Tibial nerve (tissue), 4 donors: ENCODE measurements at regions not wholly inside any gene's neighbourhood (a gene's known extent, or its start where the extent isn't known, plus 50 kb on each side); places are given as distances from the start of the nearest gene placed in this dataset.

Experiments used
- DNase-seq, 2 donors: peaks; one replicate each; pipeline ENCODE4 v3.0.0-alpha.2; 2019; ENCODE audit warnings: low spot score in 2 of 2
- H3K27ac ChIP-seq, 4 donors: fragments of 200-600 bp; sonication (generic) in 3 of 4; one replicate each; pipeline ENCODE4 v1.5.1; 2017 to 2019; ENCODE audit warnings: mild to moderate bottlenecking in 1 of 4
- H3K27me3 ChIP-seq, 2 donors: fragments of 200-600 bp; sonication (generic) in 1 of 2; one replicate each; pipeline versions ENCODE4 v1.5.1 to v1.6.0; 2017 to 2019
- H3K36me3 ChIP-seq, 3 donors: fragments of 200-600 bp; sonication (generic); one replicate each; pipeline ENCODE4 v1.5.1; 2018 to 2019
- H3K4me1 ChIP-seq, 4 donors: fragments of 200-600 bp; sonication (generic) in 3 of 4; one replicate each; pipeline ENCODE4 v1.5.1; 2017 to 2019
- H3K4me3 ChIP-seq, 4 donors: fragments of 200-600 bp; sonication (generic) in 3 of 4; one replicate each; pipeline ENCODE4 v1.5.1; 2017 to 2019; ENCODE audit warnings: mild to moderate bottlenecking in 1 of 4, moderate library complexity in 1 of 4
- H3K9me3 ChIP-seq, 4 donors: fragments of 200-600 bp; sonication (generic) in 3 of 4; one replicate each; pipeline ENCODE4 v1.5.1; 2017 to 2019
- EP300 ChIP-seq, 2 donors: sonication (generic); formaldehyde crosslinking; IDR thresholded peaks; one replicate each; pipeline ENCODE4 v1.6.1; 2017; ENCODE audit warnings: antibody characterized with exemption in 2 of 2, mild to moderate bottlenecking in 1 of 2
- POLR2A ChIP-seq, 2 donors: fragments of 450-650 bp; IDR thresholded peaks; one replicate each; pipeline ENCODE4 v1.6.1; 2017; ENCODE audit warnings: antibody characterized with exemption in 2 of 2, mild to moderate bottlenecking in 2 of 2, moderate library complexity in 2 of 2
- WGBS, 2 donors: methylation state at CpG; one replicate each; pipeline ENCODE4 v1.1.5; 2018; 5-methylcytosine and 5-hydroxymethylcytosine counted together
- TF ChIP-seq, protein P1 (sequence below), 5 experiments: fragments of 200-600 bp in 3 of 5; fragments of 450-650 bp in 2 of 5; sonication (generic) in 3 of 5; IDR thresholded peaks; one replicate each; pipeline ENCODE4 v1.5.1; 2016 to 2019; ENCODE audit warnings: antibody characterized with exemption in 5 of 5, mild to moderate bottlenecking in 3 of 5, moderate library complexity in 2 of 5

DNA sequence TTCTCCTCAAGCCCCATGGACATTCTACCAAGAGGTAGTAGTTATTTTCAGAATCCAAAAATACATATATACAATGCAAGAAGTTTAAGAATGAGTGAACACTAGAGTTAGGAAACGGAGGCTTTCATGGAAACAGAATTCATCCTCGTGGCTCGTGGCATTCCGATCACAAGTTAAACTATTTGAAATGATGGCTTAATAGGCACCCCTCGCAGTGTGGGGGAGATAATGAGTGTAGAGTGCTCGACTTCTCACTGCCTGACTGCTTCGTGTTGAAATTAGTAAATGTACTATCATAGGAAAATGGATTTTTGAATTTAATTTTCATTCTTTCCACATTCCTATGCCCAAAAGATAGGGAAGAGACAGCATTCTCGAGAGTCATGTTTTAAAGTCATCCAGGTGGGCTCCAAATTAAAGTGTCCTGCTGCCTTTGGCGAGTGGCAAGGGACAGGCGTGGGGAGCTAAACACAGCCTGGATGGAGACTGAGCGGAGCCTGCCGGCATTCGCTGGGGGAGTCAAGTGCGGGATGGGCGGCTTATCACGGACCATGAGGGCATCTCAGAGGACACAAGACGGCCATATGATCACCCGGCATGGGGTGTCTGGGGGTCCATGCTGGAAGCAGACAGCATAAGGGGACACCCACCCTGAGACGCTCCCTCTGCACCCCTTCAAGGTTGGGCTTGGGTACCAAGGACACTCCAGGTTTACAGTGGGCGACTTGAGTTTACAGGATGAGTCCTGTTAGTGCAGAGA is 165.2 kb downstream of the TEX29 start:
- WGBS, 2 donors: 89 to 93% methylated on average over 20 of the region's 20 CpGs
- Histone ChIP-seq H3K27me3 (no peaks in the 10 kb centered on the region), H3K27ac (no peak overlapping the region), H3K4me3 (no peak overlapping the region), H3K36me3 (no peaks in the 10 kb centered on the region), H3K9me3 (peaks cover 0 to 34% (median 6%) of the 10 kb centered on the region in 4 donors), H3K4me1 (no peaks in the 10 kb centered on the region)
- DNase-seq: no peak
- no peak for TF ChIP-seq EP300 (IDR thresholded peaks at IDR 0.05)

DNA sequence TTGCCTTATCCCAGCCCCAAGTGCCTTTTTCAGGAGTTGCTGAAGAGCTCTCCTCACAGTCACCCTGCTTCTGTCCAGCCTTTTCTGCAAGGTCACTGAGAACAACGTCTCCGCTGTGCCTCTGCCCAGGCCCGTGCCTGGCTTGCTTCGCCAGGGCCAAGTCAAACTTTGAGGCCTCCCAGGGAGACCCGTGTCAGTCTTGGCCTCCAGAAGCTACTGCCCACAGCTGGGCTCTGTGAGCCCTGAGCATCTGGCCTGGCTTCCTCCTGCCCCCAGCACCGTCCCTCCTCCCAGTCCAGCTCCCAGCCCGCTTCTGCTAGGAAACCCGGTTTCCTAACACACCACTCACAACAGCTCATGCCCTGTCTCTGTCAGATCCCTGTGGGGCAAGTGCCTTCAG is 165.9 kb downstream of the TEX29 start:
- H3K9me3 ChIP-seq: peaks cover 0 to 34% (median 6%) of the 10 kb centered on the region in 4 donors
- no peaks in the 10 kb centered on the region for H3K36me3 ChIP-seq
- no peaks in the 10 kb centered on the region for H3K27me3 ChIP-seq
- no peaks in the 10 kb centered on the region for H3K4me1 ChIP-seq
- no peak overlapping the region for H3K27ac ChIP-seq
- TF ChIP-seq EP300 (IDR thresholded peaks at IDR 0.05): no peak
- TF ChIP-seq, protein P1, sequence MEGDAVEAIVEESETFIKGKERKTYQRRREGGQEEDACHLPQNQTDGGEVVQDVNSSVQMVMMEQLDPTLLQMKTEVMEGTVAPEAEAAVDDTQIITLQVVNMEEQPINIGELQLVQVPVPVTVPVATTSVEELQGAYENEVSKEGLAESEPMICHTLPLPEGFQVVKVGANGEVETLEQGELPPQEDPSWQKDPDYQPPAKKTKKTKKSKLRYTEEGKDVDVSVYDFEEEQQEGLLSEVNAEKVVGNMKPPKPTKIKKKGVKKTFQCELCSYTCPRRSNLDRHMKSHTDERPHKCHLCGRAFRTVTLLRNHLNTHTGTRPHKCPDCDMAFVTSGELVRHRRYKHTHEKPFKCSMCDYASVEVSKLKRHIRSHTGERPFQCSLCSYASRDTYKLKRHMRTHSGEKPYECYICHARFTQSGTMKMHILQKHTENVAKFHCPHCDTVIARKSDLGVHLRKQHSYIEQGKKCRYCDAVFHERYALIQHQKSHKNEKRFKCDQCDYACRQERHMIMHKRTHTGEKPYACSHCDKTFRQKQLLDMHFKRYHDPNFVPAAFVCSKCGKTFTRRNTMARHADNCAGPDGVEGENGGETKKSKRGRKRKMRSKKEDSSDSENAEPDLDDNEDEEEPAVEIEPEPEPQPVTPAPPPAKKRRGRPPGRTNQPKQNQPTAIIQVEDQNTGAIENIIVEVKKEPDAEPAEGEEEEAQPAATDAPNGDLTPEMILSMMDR (IDR thresholded peaks at IDR 0.05): no peak
- TF ChIP-seq POLR2A (IDR thresholded peaks at IDR 0.05): no peak
- no peak for DNase-seq
- 92 to 94% methylated on average over 8 of the region's 8 CpGs for WGBS, 2 donors
- H3K4me3 ChIP-seq: no peak overlapping the region

DNA sequence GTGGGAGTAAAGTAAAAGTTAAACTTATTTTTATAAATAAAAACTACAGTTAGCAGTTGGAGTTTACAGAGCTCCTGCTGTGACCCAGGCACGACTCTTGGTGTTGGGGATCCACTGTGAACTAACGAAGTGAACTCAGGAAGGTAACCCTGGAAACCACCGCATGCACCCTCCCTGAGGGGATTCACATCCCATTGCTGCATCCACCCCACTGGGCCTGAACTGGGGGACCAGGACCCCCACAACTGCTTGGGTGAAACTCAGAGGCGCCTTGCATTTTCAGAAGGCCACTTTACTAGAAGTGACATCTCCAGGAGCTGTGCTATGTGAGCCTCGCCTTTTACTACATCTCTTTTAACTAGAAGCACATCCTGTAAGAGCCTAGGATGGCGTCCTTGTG is 166.4 kb downstream of the TEX29 start:
- Histone ChIP-seq H3K4me1 (no peaks in the 10 kb centered on the region), H3K27ac (no peak overlapping the region), H3K36me3 (no peaks in the 10 kb centered on the region), H3K4me3 (no peak overlapping the region), H3K27me3 (no peaks in the 10 kb centered on the region), H3K9me3 (peaks cover 0 to 34% (median 6%) of the 10 kb centered on the region in 4 donors)
- TF ChIP-seq, protein P1 (IDR thresholded peaks at IDR 0.05): no peak
- TF ChIP-seq EP300 (IDR thresholded peaks at IDR 0.05): no peak
- TF ChIP-seq POLR2A (IDR thresholded peaks at IDR 0.05): no peak
- 89 to 93% methylated on average over 6 of the region's 6 CpGs for WGBS, 2 donors
- DNase-seq: no peak

DNA sequence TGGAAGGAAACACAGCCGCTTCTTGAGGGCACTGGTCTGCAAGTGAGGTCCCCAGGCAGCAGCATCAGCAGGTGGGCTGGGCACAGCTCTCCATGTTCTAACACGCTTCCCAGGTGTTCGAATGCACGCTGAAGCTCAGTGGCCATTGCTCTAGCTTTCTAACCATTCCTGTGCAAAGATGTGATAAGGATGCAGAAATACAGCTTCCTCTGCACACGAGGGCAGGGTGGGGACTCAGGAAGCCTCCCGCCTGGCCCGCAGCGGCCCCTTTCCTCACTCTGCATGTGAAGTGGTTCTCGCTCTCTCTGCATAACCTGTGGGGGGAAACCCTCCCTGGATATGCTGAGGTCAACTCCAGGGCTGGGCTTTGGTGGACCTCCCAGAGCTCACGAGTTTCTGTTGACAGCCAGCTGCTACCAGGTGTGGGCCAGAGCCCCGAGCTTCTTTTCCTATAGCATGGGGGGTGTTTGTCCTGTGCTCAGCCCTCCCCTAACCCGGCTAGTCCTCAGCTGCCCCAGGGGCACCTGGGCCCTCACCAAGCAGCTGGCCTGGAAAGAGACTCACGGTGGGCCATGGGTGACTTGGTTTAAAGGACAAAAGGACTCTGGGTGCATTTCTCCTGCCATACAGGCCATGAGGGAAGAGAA is 168.2 kb downstream of the TEX29 start:
- TF ChIP-seq, protein P1 (IDR thresholded peaks at IDR 0.05): no peak
- TF ChIP-seq POLR2A (IDR thresholded peaks at IDR 0.05): no peak
- TF ChIP-seq EP300 (IDR thresholded peaks at IDR 0.05): no peak
- no peak overlapping the region for H3K27ac ChIP-seq
- H3K36me3 ChIP-seq: no peaks in the 10 kb centered on the region
- peaks cover 0 to 34% (median 6%) of the 10 kb centered on the region in 4 donors for H3K9me3 ChIP-seq
- WGBS, 2 donors: 77 to 83% methylated on average over 13 of the region's 13 CpGs
- no peaks in the 10 kb centered on the region for H3K4me1 ChIP-seq
- no peak overlapping the region for H3K4me3 ChIP-seq
- H3K27me3 ChIP-seq: no peaks in the 10 kb centered on the region
- no peak for DNase-seq

DNA sequence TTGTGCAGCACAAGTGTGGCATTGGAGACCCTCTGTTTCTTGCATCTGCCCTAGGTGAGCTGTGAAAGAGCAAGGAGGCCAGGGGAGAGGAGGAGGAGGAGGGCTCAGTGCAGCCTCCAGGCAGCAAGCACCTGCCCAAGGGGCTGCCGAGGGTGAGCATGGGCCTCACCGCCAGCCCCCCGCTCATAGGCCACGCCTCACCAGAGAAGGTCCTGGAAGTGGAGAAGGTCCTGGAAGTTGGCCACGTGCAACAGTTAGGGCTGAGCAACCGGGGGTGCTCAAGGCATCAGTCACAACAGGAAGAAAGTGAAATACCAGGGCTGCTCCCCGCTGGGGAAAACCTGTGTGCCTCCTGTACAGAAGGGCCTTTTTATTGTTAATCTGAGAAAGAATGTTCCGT is 168.9 kb downstream of the TEX29 start:
- Histone ChIP-seq H3K4me1 (no peaks in the 10 kb centered on the region), H3K36me3 (no peaks in the 10 kb centered on the region), H3K27me3 (no peaks in the 10 kb centered on the region), H3K9me3 (peaks cover 0 to 34% (median 6%) of the 10 kb centered on the region in 4 donors), H3K4me3 (no peak overlapping the region), H3K27ac (no peak overlapping the region)
- WGBS, 2 donors: 68 to 84% methylated on average over 8 of the region's 8 CpGs
- no peak for DNase-seq
- TF ChIP-seq EP300 (IDR thresholded peaks at IDR 0.05) (no peak), POLR2A (IDR thresholded peaks at IDR 0.05) (no peak)
- TF ChIP-seq, protein P1 (IDR thresholded peaks at IDR 0.05): no peak
